Osteoblast (primary cell): ENCODE measurements at regions not wholly inside any gene's neighbourhood (a gene's known extent, or its start where the extent isn't known, plus 50 kb on each side); places are given as distances from the start of the nearest gene placed in this dataset.

Experiments
- DNase-seq: peaks from one replicate; pipeline ENCODE4 v3.0.0; 2011; ENCODE audit warnings: low spot score, mixed read lengths; ENCODE audit not compliant: insufficient read length; ENCODE audit errors: missing footprints
- H2AFZ ChIP-seq: 2 replicates; pipeline ENCODE4 v1.6.0; 2011; ENCODE audit warnings: mild to moderate bottlenecking, low read length
- H3K27ac ChIP-seq: 2 replicates; pipeline ENCODE4 v1.5.1; 2011; ENCODE audit warnings: mild to moderate bottlenecking, low read depth, low read length, moderate library complexity
- H3K27me3 ChIP-seq: 2 replicates; pipeline ENCODE4 v1.6.0; 2012; ENCODE audit warnings: mild to moderate bottlenecking, control low read depth, inconsistent platforms, low read length, moderate library complexity; ENCODE audit not compliant: insufficient read depth
- H3K36me3 ChIP-seq: 2 replicates; pipeline ENCODE4 v1.5.1; 2011; ENCODE audit warnings: mild to moderate bottlenecking, low read length, control low read depth, moderate library complexity; ENCODE audit not compliant: insufficient read depth
- H3K4me1 ChIP-seq: 2 replicates; pipeline ENCODE4 v1.5.1; 2011; ENCODE audit warnings: mild to moderate bottlenecking, low read length, control low read depth, moderate library complexity; ENCODE audit not compliant: insufficient read depth
- H3K4me2 ChIP-seq: 2 replicates; pipeline ENCODE4 v1.6.0; 2011; ENCODE audit warnings: mild to moderate bottlenecking, low read length; ENCODE audit not compliant: insufficient read depth
- H3K4me3 ChIP-seq: fragments of 200-600 bp; sonication (generic); 3 replicates; pipeline ENCODE4 v1.5.1; 2012; ENCODE audit warnings: mild to moderate bottlenecking, low read length, inconsistent platforms; ENCODE audit not compliant: insufficient read depth
- H3K79me2 ChIP-seq: 2 replicates; pipeline ENCODE4 v1.6.0; 2012; ENCODE audit warnings: mild to moderate bottlenecking, low read length, control low read depth, inconsistent platforms; ENCODE audit not compliant: insufficient read depth
- H3K9me3 ChIP-seq: 2 replicates; pipeline ENCODE4 v1.5.1; 2011; ENCODE audit warnings: low read depth, low read length, control low read depth
- H4K20me1 ChIP-seq: 2 replicates; pipeline ENCODE4 v1.6.0; 2012; ENCODE audit warnings: mild to moderate bottlenecking, low read length, control low read depth; ENCODE audit not compliant: insufficient read depth
- CTCF ChIP-seq: IDR thresholded peaks from 2 replicates; pipeline ENCODE4 v1.5.1; 2011; ENCODE audit warnings: mild to moderate bottlenecking, low read depth, low read length, moderate library complexity; ENCODE audit errors: extremely low read depth

DNA sequence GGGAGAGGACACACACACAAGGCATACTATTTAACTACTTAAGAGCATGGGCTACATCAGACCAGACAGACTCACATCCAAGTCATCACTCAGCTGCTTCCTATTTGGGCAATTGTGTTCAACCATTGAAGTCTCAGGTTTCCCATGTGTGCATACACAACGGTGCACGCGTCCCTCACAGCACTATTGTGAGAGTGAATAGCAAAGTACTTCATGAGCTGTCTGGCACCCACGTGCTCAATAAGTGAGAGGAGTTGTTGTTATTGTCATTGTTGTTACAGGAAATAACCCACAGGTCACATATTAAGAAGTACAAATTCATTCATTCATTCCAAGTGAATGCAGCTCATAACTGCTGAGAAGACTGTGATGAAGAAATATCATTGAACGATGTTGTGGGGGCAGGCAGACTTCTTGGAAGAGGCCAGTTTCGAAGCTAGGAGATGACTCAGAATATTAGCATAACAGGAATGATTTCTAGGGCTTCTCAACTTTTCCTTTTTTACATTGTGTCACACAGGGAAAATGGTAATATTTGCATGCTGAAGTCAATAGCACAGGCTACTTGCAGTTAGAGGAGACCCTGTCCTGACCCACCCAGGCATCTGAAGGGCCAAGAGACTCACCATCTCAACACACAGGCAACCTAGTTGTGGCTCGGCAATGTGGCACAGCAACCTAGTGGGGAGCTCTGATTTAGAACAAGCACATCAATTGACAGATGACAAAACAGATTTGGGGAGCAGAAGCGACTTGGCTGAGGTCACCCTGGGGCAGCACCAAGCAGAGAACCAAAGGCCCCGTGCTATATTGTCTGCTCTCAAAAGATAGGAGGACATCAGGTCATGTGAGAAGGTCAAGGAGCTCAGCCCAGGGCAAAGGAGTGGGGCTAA, 606.0 kb downstream of the BUD13 start:
- DNase-seq = no peak
- no peak overlapping the region for H2AFZ ChIP-seq
- H3K27me3 ChIP-seq = no peaks in the 10 kb centered on the region
- H3K79me2 ChIP-seq = no peaks in the 10 kb centered on the region
- H3K4me3 ChIP-seq = no peak overlapping the region
- no peak overlapping the region for H3K27ac ChIP-seq
- no peaks in the 10 kb centered on the region for H3K9me3 ChIP-seq
- H4K20me1 ChIP-seq = no peaks in the 10 kb centered on the region
- no peaks in the 10 kb centered on the region for H3K36me3 ChIP-seq
- TF ChIP-seq CTCF = no peak
- H3K4me2 ChIP-seq = no peak overlapping the region
- H3K4me1 ChIP-seq = no peaks in the 10 kb centered on the region

DNA sequence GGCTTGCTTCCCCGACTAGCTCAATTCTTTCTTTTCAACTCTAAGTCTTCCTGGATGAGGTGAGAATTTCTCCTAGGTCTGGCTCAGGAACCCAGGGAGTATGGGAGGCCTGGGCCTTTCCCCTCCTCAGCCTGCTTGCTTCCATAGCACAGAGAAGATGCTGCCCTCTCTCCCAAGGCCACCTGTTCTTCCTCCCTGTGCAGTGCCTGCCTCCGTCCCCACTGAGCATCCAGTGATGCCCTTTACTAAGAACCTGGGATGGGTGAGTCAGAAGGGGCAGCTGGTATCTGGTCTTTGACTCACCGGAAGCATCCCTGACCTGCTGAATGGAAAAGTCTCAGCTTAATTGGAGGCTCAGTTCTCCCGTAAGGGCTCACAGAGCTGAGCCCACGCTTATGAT, 607.9 kb downstream of the BUD13 start:
- no peaks in the 10 kb centered on the region for H3K27me3 ChIP-seq
- no peak for DNase-seq
- H3K4me1 ChIP-seq = no peaks in the 10 kb centered on the region
- H3K4me2 ChIP-seq = no peak overlapping the region
- TF ChIP-seq CTCF = no peak
- H3K4me3 ChIP-seq = no peak overlapping the region
- H4K20me1 ChIP-seq = no peaks in the 10 kb centered on the region
- H3K27ac ChIP-seq = no peak overlapping the region
- H3K9me3 ChIP-seq = no peaks in the 10 kb centered on the region
- no peaks in the 10 kb centered on the region for H3K36me3 ChIP-seq
- no peaks in the 10 kb centered on the region for H3K79me2 ChIP-seq
- H2AFZ ChIP-seq = no peak overlapping the region

GRCh38 chr11:116162886-116163230, 609.9 kb downstream of the BUD13 start:
- no peak for TF ChIP-seq CTCF
- Histone ChIP-seq H3K27me3 (no peaks in the 10 kb centered on the region), H3K9me3 (no peaks in the 10 kb centered on the region), H2AFZ (no peak overlapping the region), H3K4me1 (no peaks in the 10 kb centered on the region), H3K4me3 (no peak overlapping the region), H3K4me2 (no peak overlapping the region), H3K27ac (no peak overlapping the region), H4K20me1 (no peaks in the 10 kb centered on the region), H3K36me3 (no peaks in the 10 kb centered on the region), H3K79me2 (no peaks in the 10 kb centered on the region)
- DNase-seq = no peak

DNA sequence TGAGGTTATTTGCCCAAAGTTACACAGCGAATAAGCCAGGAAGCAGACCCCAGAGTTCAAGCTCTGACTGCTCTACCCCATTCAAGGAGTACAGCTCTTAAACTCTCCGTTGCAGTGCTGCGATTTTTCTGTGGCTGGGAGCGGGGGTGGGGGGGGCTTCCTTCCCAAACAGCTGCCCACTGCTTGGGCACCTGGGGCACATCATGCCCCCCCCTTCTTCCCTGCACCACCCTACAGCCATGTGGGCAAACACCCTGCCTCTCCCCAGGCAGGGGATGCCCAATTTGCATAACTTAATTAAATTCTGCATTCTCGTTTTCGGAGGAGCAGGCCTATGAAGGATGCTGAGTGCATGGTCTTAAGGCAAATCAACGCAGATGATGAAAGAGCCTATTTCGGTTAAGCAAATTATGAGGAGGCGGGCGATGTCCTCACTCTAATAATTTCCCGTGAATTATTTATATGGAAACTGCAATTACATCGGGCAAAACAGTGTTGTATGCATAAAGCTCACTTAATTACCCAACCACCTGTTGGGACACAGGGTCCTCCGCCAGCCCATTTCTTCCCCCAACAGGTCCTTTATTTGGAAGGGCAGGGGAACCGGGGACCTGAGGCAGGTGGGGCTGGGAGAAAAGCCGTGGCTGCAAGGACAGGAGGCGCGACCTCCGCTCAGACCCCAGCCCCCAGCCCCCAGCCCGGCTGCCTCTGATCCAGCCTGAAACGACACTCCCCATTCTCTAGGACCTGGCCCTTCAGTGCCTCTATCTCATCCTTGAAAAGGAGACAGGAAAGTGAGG, 610.5 kb downstream of the BUD13 start:
- no peaks in the 10 kb centered on the region for H3K27me3 ChIP-seq
- no peaks in the 10 kb centered on the region for H3K9me3 ChIP-seq
- no peak for TF ChIP-seq CTCF
- H3K79me2 ChIP-seq = no peaks in the 10 kb centered on the region
- H4K20me1 ChIP-seq = no peaks in the 10 kb centered on the region
- no peak overlapping the region for H3K27ac ChIP-seq
- H3K4me3 ChIP-seq = no peak overlapping the region
- no peaks in the 10 kb centered on the region for H3K4me1 ChIP-seq
- no peaks in the 10 kb centered on the region for H3K36me3 ChIP-seq
- DNase-seq = no peak
- no peak overlapping the region for H2AFZ ChIP-seq
- no peak overlapping the region for H3K4me2 ChIP-seq
